HepG2 (cell line): ENCODE measurements at regions not wholly inside any gene's neighbourhood (a gene's known extent, or its start where the extent isn't known, plus 50 kb on each side); places are given as distances from the start of the nearest gene placed in this dataset.

ENCODE experiments used
- ATAC-seq: fragments of 200-7000 bp; cut with Tn5 transposase; 3 replicates; pipeline ENCODE4 v1.9.1; 2020; ENCODE audit warnings: mild to moderate bottlenecking, moderate library complexity
- BruUV-seq: library from RNA; stranded (reverse); fragments of 400-500 nt; replicated peaks from 2 replicates; lab custom pipeline; 2021; lab: Mats Ljungman, UMichigan
- CTCF ChIA-PET: fragments of 300-600 bp; formaldehyde crosslinking; extraction: SDS; loops from one replicate; lab custom pipeline; 2021; ENCODE audit warnings: low total read pairs, inconsistent platforms, low intra/inter-chr PET ratio; lab: Yijun Ruan, JAX
- POLR2A ChIA-PET: fragments of 350-600 bp; sonication (Branson Sonifier 250); formaldehyde crosslinking; loops from one replicate; lab custom pipeline; 2020; ENCODE audit warnings: antibody characterized with exemption, inconsistent platforms; lab: Yijun Ruan, JAX
- DNase-seq: peaks from one replicate; pipeline ENCODE4 v3.0.0-alpha.2; 2015; ENCODE audit warnings: low spot score
- FAIRE-seq: peaks from 3 replicates; lab custom pipeline; 2011; peaks lifted over from hg19 to GRCh38; lab: Jason Lieb, UNC
- H2AFZ ChIP-seq: one replicate; pipeline ENCODE4 v1.6.1; 2011; ENCODE audit warnings: low read length, inconsistent platforms
- H3K27ac ChIP-seq: fragments of 300-600 bp; 3 replicates; pipeline ENCODE4 v1.8.0; 2011; ENCODE audit warnings: mixed run types, mild to moderate bottlenecking, mixed read lengths, low read length, inconsistent platforms; ENCODE audit not compliant: insufficient read depth; ENCODE audit errors: extremely low read length
- H3K27me3 ChIP-seq, 2 experiments: fragments of 200-600 bp in 1 of 2; 2 replicates in 1 of 2; 3 replicates in 1 of 2; pipeline versions ENCODE4 v1.6.0 to v1.8.0; 2011; ENCODE audit warnings: low read length in 2 of 2, mild to moderate bottlenecking in 2 of 2, moderate library complexity in 2 of 2, inconsistent platforms in 1 of 2; ENCODE audit not compliant: insufficient read depth in 2 of 2, control insufficient read depth in 1 of 2
- H3K36me3 ChIP-seq, 2 experiments: fragments of 200-600 bp in 1 of 2; replicated peaks in 1 of 2; 2 replicates in 1 of 2; 3 replicates in 1 of 2; pipeline versions ENCODE4 v1.5.1 to v1.8.0; 2011; ENCODE audit warnings: low read length in 2 of 2, inconsistent platforms in 1 of 2; ENCODE audit not compliant: insufficient read depth in 2 of 2, control insufficient read depth in 1 of 2
- H3K4me1 ChIP-seq: 2 replicates; pipeline ENCODE4 v1.5.1; 2012; ENCODE audit warnings: low read length, inconsistent platforms; ENCODE audit not compliant: insufficient read depth
- H3K4me2 ChIP-seq: 2 replicates; pipeline ENCODE4 v1.6.0; 2011; ENCODE audit warnings: low read depth, low read length, inconsistent platforms
- H3K4me3 ChIP-seq, 3 experiments: fragments of 200-600 bp in 1 of 3; sonication (generic), shearing (Covaris generic) in 1 of 3; replicated peaks in 1 of 3; 2 replicates each; pipeline ENCODE4 v1.5.1; 2011 to 2016; ENCODE audit warnings: low read length in 3 of 3, inconsistent platforms in 2 of 3, low read depth in 2 of 3, mild to moderate bottlenecking in 2 of 3, control low read depth in 1 of 3, mixed read lengths in 1 of 3; ENCODE audit not compliant: insufficient read depth in 1 of 3
- H3K79me2 ChIP-seq: one replicate; pipeline ENCODE4 v1.6.1; 2011; ENCODE audit warnings: low read length, inconsistent platforms; ENCODE audit not compliant: insufficient read depth
- H3K9ac ChIP-seq: 2 replicates; pipeline ENCODE4 v1.6.0; 2011; ENCODE audit warnings: mild to moderate bottlenecking, low read depth, low read length, inconsistent platforms; ENCODE audit not compliant: insufficient read depth
- H3K9me3 ChIP-seq: 2 replicates; pipeline ENCODE4 v1.5.1; 2012; ENCODE audit warnings: mild to moderate bottlenecking, low read length
- H4K20me1 ChIP-seq: 2 replicates; pipeline ENCODE4 v1.6.0; 2011; ENCODE audit warnings: inconsistent platforms, mild to moderate bottlenecking, low read length, moderate library complexity; ENCODE audit not compliant: insufficient read depth
- ARID4A ChIP-seq: sonication (generic); formaldehyde crosslinking; IDR thresholded peaks from 2 replicates; pipeline ENCODE4 v1.5.0; 2020; ENCODE audit warnings: mild to moderate bottlenecking, missing genetic modification reagents, borderline replicate concordance
- HIVEP1 ChIP-seq: sonication (generic); formaldehyde crosslinking; IDR thresholded peaks from 2 replicates; pipeline ENCODE4 v1.4.0; 2020; ENCODE audit warnings: mild to moderate bottlenecking, missing genetic modification reagents
- HMG20B ChIP-seq: conservative IDR thresholded peaks from 2 replicates; pipeline ENCODE4 v1.6.1; 2016; ENCODE audit warnings: missing genetic modification reagents, missing compliant biosample characterization
- MED13 ChIP-seq: sonication (generic); formaldehyde crosslinking; IDR thresholded peaks from 2 replicates; pipeline ENCODE4 v1.5.0; 2020; ENCODE audit warnings: missing genetic modification reagents
- PTBP1 ChIP-seq: fragments of 200-400 bp; formaldehyde crosslinking; IDR thresholded peaks from 2 replicates; pipeline ENCODE4 v1.6.1; 2018; ENCODE audit warnings: low read length, low read depth; ENCODE audit not compliant: poor library complexity, severe bottlenecking
- ZNF234 ChIP-seq: sonication (generic); formaldehyde crosslinking; conservative IDR thresholded peaks from 2 replicates; pipeline ENCODE4 v1.5.1; 2020; ENCODE audit warnings: mild to moderate bottlenecking, missing genetic modification reagents
- ZNF432 ChIP-seq: sonication (generic); formaldehyde crosslinking; IDR thresholded peaks from 2 replicates; pipeline ENCODE4 v1.5.0; 2020; ENCODE audit warnings: missing genetic modification reagents, mild to moderate bottlenecking, borderline replicate concordance
- ZNF609 ChIP-seq: sonication (generic); formaldehyde crosslinking; IDR thresholded peaks from 2 replicates; pipeline ENCODE4 v1.4.0; 2020; ENCODE audit warnings: mild to moderate bottlenecking, missing genetic modification reagents, borderline replicate concordance
- ZNF615 ChIP-seq: sonication (generic); formaldehyde crosslinking; IDR thresholded peaks from 2 replicates; pipeline ENCODE4 v1.5.0; 2020; ENCODE audit warnings: mild to moderate bottlenecking, missing genetic modification reagents, borderline replicate concordance
- ZNF7 ChIP-seq: IDR thresholded peaks from 2 replicates; pipeline ENCODE4 v1.6.1; 2016; ENCODE audit warnings: missing biosample characterization, missing genetic modification reagents
- in situ Hi-C: cut with HindIII; loops from 2 replicates; pipeline ENCODE4 v1.10.0; 2017; ENCODE audit warnings: low pct_unique_long_range_greater_than_20kb; ENCODE audit not compliant: extremely low pct_ligation_motif_present
- intact Hi-C: fragments of 100-400 bp; cut with micrococcal nuclease; formaldehyde crosslinking; loops from one replicate; pipeline ENCODE4 v1.10.0; 2022; ENCODE audit not compliant: unreplicated experiment

GRCh38 chr4:117817301-117817700 lies 217.0 kb upstream of the NDST3 start:
- no peaks in the 10 kb centered on the region for H3K9me3 ChIP-seq
- intact Hi-C loops (no loop called here), in situ Hi-C loops (no loop called here)
- ChIA-PET CTCF (no interaction called here), POLR2A (no interaction called here)
- H3K79me2 ChIP-seq: no peaks in the 10 kb centered on the region
- DNase-seq (no peak), FAIRE-seq (no peak), ATAC-seq (no peak)
- no peak overlapping the region for H3K27ac ChIP-seq
- no peak overlapping the region for H2AFZ ChIP-seq
- H4K20me1 ChIP-seq: no peaks in the 10 kb centered on the region
- no peak overlapping the region for H3K4me2 ChIP-seq
- BruUV-seq: no TSS peak
- no peaks in the 10 kb centered on the region for H3K27me3 ChIP-seq
- no peak for TF ChIP-seq ZNF615
- no peak for TF ChIP-seq MED13 (CRISPR knock-in tag)
- no peak for TF ChIP-seq PTBP1
- no peak for TF ChIP-seq ZNF432 (CRISPR knock-in tag)
- no peak for TF ChIP-seq HMG20B (CRISPR knock-in tag)
- TF ChIP-seq ZNF609 (CRISPR knock-in tag): no peak
- TF ChIP-seq HIVEP1 (CRISPR knock-in tag): no peak
- TF ChIP-seq ZNF7: no peak
- no peak for TF ChIP-seq ZNF234
- no peak for TF ChIP-seq ARID4A (CRISPR knock-in tag)
- H3K4me1 ChIP-seq: no peaks in the 10 kb centered on the region
- H3K4me3 ChIP-seq: no peak overlapping the region
- no peak overlapping the region for H3K9ac ChIP-seq
- no peaks in the 10 kb centered on the region for H3K36me3 ChIP-seq
